Loucy (cell line): ENCODE measurements at regions not wholly inside any gene's neighbourhood (a gene's known extent, or its start where the extent isn't known, plus 50 kb on each side); places are given as distances from the start of the nearest gene placed in this dataset.
"Not testable (repeated sequence)": the region's sequence is repeated elsewhere in the genome, so short reads cannot be mapped to it uniquely, and the experiment has no call there.

Source experiments
- H2AFZ ChIP-seq: fragments of 200-600 bp; sonication (generic); 2 replicates; pipeline ENCODE4 v1.6.0; 2016; ENCODE audit warnings: antibody characterized with exemption, mild to moderate bottlenecking, low read length, moderate library complexity
- H3F3A ChIP-seq: fragments of 200-600 bp; 2 replicates; pipeline ENCODE4 v1.6.0; 2016; ENCODE audit warnings: antibody characterized with exemption, low read depth, mild to moderate bottlenecking
- H3K27me3 ChIP-seq: fragments of 200-600 bp; sonication (generic); 2 replicates; pipeline ENCODE4 v1.6.1; 2014; ENCODE audit warnings: low read length, mild to moderate bottlenecking; ENCODE audit not compliant: insufficient read depth, poor library complexity, severe bottlenecking
- H3K36me3 ChIP-seq: fragments of 200-600 bp; sonication (generic); 2 replicates; pipeline ENCODE4 v1.6.1; 2016; ENCODE audit warnings: low read length; ENCODE audit not compliant: insufficient read depth
- H3K4me1 ChIP-seq: fragments of 200-600 bp; sonication (generic); 2 replicates; pipeline ENCODE4 v1.5.1; 2014; ENCODE audit warnings: low read length, mild to moderate bottlenecking; ENCODE audit not compliant: insufficient read depth, poor library complexity, severe bottlenecking
- H3K4me2 ChIP-seq: fragments of 200-600 bp; sonication (generic); 2 replicates; pipeline ENCODE4 v1.6.0; 2014; ENCODE audit warnings: antibody characterized with exemption, low read length, low read depth, mild to moderate bottlenecking; ENCODE audit not compliant: poor library complexity, severe bottlenecking
- H3K4me3 ChIP-seq: fragments of 200-600 bp; sonication (generic); 2 replicates; pipeline ENCODE4 v1.5.1; 2014; ENCODE audit warnings: low read length, mild to moderate bottlenecking, mixed read lengths; ENCODE audit not compliant: poor library complexity, severe bottlenecking
- H3K79me2 ChIP-seq: fragments of 200-600 bp; sonication (generic); 2 replicates; pipeline ENCODE4 v1.6.1; 2014; ENCODE audit warnings: low read length; ENCODE audit not compliant: insufficient read depth
- H3K9ac ChIP-seq: fragments of 200-600 bp; sonication (generic); 2 replicates; pipeline ENCODE4 v1.6.0; 2014; ENCODE audit warnings: mild to moderate bottlenecking, low read depth, low read length, moderate library complexity; ENCODE audit not compliant: poor library complexity, severe bottlenecking
- H3K9me2 ChIP-seq: fragments of 200-600 bp; sonication (generic); replicated peaks from 2 replicates; pipeline ENCODE4 v1.6.1; 2016; ENCODE audit warnings: low read depth, low read length, mixed read lengths
- H3K9me3 ChIP-seq: fragments of 200-600 bp; sonication (generic); 2 replicates; pipeline ENCODE4 v1.6.1; 2014; ENCODE audit warnings: mild to moderate bottlenecking, antibody characterized with exemption, low read length, low read depth; ENCODE audit not compliant: insufficient read depth
- H4K20me1 ChIP-seq: fragments of 200-600 bp; sonication (generic); 2 replicates; pipeline ENCODE4 v1.6.0; 2014; ENCODE audit warnings: antibody characterized with exemption, low read length, mild to moderate bottlenecking; ENCODE audit not compliant: insufficient read depth, poor library complexity, severe bottlenecking

DNA sequence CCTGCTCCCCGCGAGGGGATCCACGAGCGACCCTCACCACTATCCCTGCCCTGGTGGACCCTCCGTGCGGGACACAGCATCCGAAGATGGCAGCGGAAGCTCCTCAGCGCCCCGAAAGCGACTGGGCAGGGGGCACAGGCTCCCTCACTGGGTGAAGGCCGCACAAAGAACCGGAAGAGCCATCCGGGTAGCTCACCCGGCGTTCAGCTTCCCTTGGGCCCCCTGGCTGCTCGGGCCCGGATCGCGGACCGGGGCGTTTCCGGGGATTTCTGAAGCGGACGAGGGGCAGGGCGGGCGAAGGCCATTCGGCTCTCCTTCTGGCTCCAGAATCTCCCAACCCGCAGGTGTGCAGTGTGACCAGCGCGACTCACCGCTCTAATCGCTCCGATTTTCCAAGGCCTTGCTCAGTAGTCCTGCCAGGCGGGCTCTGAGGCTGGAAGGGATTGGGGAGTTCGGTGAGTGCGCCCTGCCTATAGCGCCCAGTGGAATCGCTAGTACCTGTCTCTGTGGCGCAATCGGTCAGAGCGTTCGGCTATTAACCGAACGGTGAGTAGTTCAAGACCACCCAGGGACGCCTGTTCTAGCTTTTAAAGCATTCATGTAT lies 94.3 kb upstream of the NBPF11 start:
- not testable (repeated sequence) for H3F3A ChIP-seq, H3K9ac ChIP-seq, H3K9me3 ChIP-seq, H3K36me3 ChIP-seq, H2AFZ ChIP-seq, H3K27me3 ChIP-seq, H3K79me2 ChIP-seq, H4K20me1 ChIP-seq, H3K4me3 ChIP-seq, H3K9me2 ChIP-seq, H3K4me1 ChIP-seq, H3K4me2 ChIP-seq

- H3K79me2 ChIP-seq, H3K9ac ChIP-seq, H3K4me1 ChIP-seq, H3K4me2 ChIP-seq, H3K9me2 ChIP-seq, H3K9me3 ChIP-seq, H3K36me3 ChIP-seq, H3F3A ChIP-seq, H3K4me3 ChIP-seq, H4K20me1 ChIP-seq, H2AFZ ChIP-seq, H3K27me3 ChIP-seq: not testable (repeated sequence)
Observed at GRCh38 chr1:148245843-148246242, 93.8 kb upstream of the NBPF11 start.

- not testable (repeated sequence) for H3K36me3 ChIP-seq, H3K4me3 ChIP-seq, H3K4me2 ChIP-seq, H2AFZ ChIP-seq, H3K9me2 ChIP-seq, H3F3A ChIP-seq, H3K9me3 ChIP-seq, H4K20me1 ChIP-seq, H3K9ac ChIP-seq, H3K4me1 ChIP-seq, H3K27me3 ChIP-seq, H3K79me2 ChIP-seq
Observed at GRCh38 chr1:148245443-148245842, 93.4 kb upstream of the NBPF11 start.

GRCh38 chr1:148233250-148233649 lies 81.2 kb upstream of the NBPF11 start:
- H3F3A ChIP-seq, H3K36me3 ChIP-seq, H2AFZ ChIP-seq, H3K4me3 ChIP-seq, H3K27me3 ChIP-seq, H3K9me3 ChIP-seq, H4K20me1 ChIP-seq, H3K4me1 ChIP-seq, H3K9me2 ChIP-seq, H3K9ac ChIP-seq, H3K79me2 ChIP-seq, H3K4me2 ChIP-seq: not testable (repeated sequence)

GRCh38 chr1:148228846-148229245 lies 76.8 kb upstream of the NBPF11 start:
- H3F3A ChIP-seq, H4K20me1 ChIP-seq, H3K9me3 ChIP-seq, H3K4me3 ChIP-seq, H3K9ac ChIP-seq, H3K4me2 ChIP-seq, H3K36me3 ChIP-seq, H3K9me2 ChIP-seq, H3K4me1 ChIP-seq, H3K79me2 ChIP-seq, H3K27me3 ChIP-seq, H2AFZ ChIP-seq: not testable (repeated sequence)

- H3K9me3 ChIP-seq, H3F3A ChIP-seq, H3K27me3 ChIP-seq, H3K4me2 ChIP-seq, H3K36me3 ChIP-seq, H3K9ac ChIP-seq, H3K9me2 ChIP-seq, H3K79me2 ChIP-seq, H3K4me3 ChIP-seq, H4K20me1 ChIP-seq, H3K4me1 ChIP-seq, H2AFZ ChIP-seq: not testable (repeated sequence)
Observed at GRCh38 chr1:148222399-148223159, 70.5 kb upstream of the NBPF11 start.

DNA sequence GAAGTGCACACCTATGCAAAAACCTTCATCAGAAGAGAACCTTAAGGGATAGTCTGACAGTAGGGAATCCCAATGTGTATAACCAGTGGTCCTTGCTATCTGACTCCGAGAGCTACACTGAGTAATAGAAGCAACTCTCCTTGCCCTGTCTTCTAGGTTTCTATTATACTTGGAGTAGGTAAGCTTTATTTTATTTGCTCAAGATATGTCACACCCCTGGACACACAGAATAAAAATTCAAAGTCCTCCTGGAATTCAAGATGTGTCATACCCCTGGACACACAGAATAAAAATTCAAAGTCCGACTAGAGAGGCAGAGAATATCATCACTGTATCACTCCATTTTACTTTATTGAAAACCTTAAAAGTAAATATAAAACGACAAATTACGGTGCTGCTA lies 69.5 kb upstream of the NBPF11 start:
- not testable (repeated sequence) for H3K9ac ChIP-seq, H3K9me2 ChIP-seq, H3K4me2 ChIP-seq, H3K36me3 ChIP-seq, H3K4me3 ChIP-seq, H3K4me1 ChIP-seq, H3K27me3 ChIP-seq, H3F3A ChIP-seq, H3K9me3 ChIP-seq, H2AFZ ChIP-seq, H4K20me1 ChIP-seq, H3K79me2 ChIP-seq
